Thyroid gland (tissue), 4 donors: ENCODE measurements at regions not wholly inside any gene's neighbourhood (a gene's known extent, or its start where the extent isn't known, plus 50 kb on each side); places are given as distances from the start of the nearest gene placed in this dataset.

Experiments used
- POLR2A ChIP-seq, 2 donors: fragments of 450-650 bp; IDR thresholded peaks; one replicate each; pipeline ENCODE4 v1.6.1; 2017; ENCODE audit warnings: antibody characterized with exemption in 2 of 2, mild to moderate bottlenecking in 2 of 2, moderate library complexity in 1 of 2
- TF ChIP-seq, protein P1 (sequence below), 6 experiments: fragments of 200-600 bp in 3 of 6; fragments of 450-650 bp in 3 of 6; sonication (generic) in 3 of 6; IDR thresholded peaks; one replicate each; pipeline ENCODE4 v1.5.1; 2016 to 2019; ENCODE audit warnings: antibody characterized with exemption in 6 of 6, mild to moderate bottlenecking in 2 of 6, inconsistent platforms in 1 of 6, moderate library complexity in 1 of 6

DNA sequence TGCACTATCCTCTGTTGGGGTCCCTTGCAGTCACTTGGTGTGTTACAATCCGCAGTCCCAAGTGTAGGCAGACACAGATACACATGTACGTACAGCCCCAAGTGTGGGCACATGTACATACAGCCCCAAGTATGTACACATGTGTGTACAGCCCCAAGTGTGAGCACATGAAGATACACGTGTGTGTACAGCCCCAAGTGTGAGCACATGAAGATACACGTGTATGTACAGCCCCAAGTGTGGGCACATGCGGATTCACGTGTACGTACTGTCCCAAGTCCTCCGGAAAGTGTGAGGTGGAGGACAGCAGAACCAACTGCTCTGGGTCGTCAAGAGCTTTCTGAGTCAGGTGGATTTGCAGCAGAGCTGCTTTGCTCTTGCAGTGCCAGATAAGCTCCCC is 440.0 kb downstream of the ZNF516 start:
- TF ChIP-seq POLR2A (IDR thresholded peaks at IDR 0.05) = no peak
- TF ChIP-seq, protein P1, sequence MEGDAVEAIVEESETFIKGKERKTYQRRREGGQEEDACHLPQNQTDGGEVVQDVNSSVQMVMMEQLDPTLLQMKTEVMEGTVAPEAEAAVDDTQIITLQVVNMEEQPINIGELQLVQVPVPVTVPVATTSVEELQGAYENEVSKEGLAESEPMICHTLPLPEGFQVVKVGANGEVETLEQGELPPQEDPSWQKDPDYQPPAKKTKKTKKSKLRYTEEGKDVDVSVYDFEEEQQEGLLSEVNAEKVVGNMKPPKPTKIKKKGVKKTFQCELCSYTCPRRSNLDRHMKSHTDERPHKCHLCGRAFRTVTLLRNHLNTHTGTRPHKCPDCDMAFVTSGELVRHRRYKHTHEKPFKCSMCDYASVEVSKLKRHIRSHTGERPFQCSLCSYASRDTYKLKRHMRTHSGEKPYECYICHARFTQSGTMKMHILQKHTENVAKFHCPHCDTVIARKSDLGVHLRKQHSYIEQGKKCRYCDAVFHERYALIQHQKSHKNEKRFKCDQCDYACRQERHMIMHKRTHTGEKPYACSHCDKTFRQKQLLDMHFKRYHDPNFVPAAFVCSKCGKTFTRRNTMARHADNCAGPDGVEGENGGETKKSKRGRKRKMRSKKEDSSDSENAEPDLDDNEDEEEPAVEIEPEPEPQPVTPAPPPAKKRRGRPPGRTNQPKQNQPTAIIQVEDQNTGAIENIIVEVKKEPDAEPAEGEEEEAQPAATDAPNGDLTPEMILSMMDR (IDR thresholded peaks at IDR 0.05) = no peak
